HTR-8/SVneo (cell line): ENCODE measurements at regions not wholly inside any gene's neighbourhood (a gene's known extent, or its start where the extent isn't known, plus 50 kb on each side); places are given as distances from the start of the nearest gene placed in this dataset.

ENCODE experiments used
- DNase-seq: peaks from one replicate; pipeline ENCODE4 v3.0.0; 2011; ENCODE audit warnings: low spot score, mixed read lengths; ENCODE audit not compliant: insufficient read length
- FAIRE-seq: peaks from 2 replicates; lab custom pipeline; 2011; peaks lifted over from hg19 to GRCh38; lab: Jason Lieb, UNC

DNA sequence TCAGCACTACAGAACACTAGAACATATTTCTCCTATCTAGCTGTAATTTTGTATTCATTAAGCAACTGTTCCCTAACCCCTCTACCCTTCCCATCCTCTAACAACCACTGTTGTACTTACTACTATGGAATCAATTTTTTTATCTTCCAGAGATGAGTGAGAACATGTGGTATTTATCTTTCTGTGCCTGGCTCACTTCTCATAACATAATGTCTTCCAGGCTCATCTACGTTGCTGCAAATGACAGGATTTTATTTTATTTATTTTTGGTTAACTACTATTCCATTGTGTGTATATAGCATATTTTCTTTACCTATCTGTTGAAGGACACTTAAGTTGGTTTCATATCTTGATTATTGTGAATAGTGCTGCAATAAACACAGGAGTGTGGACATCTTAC is 200.9 kb upstream of the CHRM2 start:
- DNase-seq (no peak), FAIRE-seq (no peak)

DNA sequence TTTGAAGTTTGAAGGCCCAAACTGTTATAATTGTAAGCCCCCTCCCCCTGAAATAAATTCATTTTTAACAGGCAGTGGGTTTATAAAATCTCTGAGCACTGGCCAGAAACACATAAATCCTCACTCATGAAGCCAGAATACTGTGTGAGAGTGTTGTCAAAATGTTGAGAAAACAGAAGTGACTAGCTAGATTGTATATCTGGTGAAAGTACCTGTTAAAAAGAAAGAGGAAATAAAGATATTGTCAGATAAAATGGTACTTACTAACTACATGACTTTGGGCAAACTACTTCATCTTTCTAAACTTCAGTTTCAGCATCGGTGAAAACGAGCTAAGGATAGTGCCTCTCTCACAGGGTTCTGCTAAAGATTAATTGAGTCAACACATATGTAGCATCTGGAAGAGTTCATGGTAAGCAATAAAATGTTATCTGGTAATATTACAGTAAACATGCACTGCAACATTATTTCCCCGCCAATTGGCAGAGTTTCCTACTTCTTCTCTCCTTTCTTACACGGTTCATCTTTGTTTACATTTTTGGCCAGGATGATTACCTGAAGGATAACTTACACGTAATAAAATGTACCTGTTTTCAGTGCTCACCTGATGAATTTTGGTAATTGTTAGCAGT is 202.5 kb upstream of the CHRM2 start:
- DNase-seq (no peak), FAIRE-seq (no peak)

DNA sequence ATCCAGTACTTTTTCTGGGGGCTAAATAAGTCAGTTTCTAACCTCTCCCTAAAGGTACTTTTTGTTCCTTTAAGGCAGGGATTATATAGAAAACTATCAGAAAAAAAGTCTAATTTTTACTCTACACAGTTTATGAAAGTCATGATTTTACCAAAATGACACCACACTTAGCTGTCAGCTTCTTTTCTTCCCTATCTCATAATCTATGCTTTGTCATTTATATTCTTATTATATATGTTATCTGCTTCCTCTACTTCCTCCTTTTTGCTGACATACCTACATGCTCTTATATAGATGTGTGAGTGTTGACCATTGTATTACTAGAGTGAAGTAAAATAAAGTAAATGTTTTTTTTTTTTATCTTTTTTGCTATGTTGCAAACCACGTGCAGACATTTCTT is 203.9 kb upstream of the CHRM2 start:
- no peak for DNase-seq
- no peak for FAIRE-seq

DNA sequence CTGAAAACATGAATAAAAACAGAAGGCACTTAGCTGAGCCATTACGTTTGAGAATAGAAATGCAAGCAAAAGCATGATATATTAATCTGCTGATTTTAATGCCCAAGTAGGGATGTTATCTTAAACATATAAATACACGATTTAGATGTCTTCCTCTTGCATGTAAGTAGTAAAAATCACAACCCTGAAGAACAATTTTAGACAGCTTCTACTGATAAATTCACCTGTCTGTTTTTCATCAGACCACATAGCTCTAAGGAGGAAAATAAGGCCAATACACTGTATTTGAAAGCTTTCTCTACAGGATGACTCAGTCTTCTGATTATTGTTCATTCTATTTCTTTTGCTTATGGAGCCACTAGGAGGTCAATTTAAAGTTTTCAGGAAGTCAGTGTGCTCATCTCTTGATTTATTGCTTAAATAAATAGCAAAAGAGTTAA is 210.9 kb upstream of the CHRM2 start:
- DNase-seq, result no peak
- no peak for FAIRE-seq

DNA sequence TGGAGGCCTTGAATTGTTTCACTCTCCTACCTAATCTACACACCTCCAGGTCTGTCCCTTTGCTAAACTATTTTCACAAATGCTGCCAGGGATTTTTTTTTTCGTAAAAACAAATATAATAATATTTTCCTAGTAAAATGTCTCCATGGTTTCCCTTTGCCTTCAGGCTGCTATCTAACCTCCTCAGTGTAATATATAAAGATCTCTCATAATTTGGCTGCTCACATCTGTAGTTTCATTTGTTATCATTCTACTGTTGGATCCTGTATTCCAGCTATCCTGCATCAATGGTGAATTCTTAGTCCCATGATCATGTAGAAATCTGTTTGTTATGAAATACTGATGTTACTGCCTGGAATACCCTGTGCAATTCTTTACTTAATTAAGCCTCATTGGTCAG is 211.9 kb upstream of the CHRM2 start:
- FAIRE-seq (no peak), DNase-seq (no peak)

DNA sequence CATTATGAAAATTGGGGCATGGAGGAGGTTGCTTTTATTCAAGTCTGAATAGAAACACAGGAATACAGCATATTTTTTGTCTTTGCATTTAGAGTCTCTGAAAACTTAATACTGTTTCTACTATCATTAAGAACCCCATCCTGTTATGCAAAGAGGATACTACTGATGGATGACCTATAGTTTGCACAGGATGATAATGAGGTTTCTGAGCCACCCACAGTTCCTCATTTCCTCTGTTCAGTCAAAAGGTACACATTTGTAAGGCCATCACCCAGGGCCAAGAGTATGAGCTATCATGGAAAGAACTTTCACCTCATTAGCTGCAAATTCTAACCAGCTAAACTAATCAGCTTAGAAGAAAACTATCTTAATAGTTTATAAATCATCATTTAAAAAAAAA is 213.0 kb upstream of the CHRM2 start:
- DNase-seq (no peak), FAIRE-seq (no peak)

DNA sequence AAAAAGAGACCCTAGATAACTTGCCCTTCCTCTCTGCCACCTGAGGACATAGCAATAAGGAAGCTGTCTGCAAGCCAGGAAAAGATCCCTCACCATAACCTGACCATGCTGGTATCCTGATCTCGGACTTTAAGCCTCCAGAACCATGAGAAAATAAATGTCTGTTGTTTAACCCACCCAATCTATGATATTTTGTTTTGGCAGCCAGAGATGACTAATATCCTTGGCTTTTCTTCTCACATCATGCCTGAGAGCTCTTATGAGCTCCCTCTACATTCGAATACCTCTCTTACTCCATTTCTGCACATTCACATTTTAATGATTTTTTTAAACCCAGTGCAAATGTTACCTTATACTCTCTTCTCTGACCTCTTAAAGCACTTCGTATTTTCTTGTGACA is 214.0 kb upstream of the CHRM2 start:
- no peak for FAIRE-seq
- no peak for DNase-seq

DNA sequence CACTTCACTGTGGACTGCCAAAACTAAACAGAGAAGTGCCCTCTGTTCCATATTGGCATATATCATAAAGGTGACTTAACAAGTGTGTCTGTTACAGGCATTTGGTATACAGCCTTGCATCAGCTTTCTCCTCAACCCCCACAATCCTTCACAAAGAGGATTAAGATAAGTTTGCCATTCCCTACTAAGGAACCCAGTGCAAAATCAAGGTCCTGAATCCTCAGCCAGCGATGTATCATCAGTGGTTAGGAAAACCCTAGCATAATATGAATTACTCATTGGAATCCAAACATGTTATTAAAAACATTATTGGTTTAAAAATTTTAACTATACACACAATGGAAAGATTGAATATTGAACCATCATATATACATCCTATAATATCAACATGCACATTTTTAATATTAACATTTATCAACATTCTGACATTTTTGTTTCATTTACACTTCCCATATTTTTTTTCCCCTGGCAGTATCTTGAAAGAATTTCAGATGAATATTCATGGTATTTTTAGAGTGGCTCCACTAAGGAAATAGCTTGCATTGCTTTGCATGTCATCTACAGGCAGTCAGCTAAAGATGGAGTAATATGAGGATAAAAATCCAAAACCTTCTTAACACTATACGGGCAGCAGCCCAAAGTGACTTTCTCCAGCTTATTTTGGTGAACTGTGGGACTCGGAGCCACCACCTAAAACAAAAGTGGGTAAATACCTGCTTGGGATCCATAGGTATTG is 215.6 kb upstream of the CHRM2 start:
- FAIRE-seq (no peak), DNase-seq (no peak)

DNA sequence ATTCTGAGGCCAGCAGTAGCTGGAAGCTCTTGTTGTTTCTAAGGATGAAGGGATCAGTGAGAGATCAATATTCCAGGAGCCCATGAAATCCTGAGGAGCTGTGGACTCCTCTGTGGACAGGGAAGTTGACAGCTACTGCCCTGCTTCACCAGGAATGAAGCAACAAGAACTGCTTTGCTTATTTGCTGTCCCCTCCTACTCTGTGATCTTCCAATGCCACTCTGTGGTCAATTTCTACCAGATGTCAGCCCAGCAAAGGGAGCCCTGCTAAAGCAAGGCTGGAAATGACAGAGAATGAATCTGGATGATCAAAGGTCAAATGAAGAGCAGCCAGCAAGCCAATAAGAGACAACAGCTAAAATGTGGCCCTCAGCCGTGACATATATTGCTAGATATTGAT is 227.5 kb upstream of the CHRM2 start:
- DNase-seq (no peak), FAIRE-seq (no peak)

DNA sequence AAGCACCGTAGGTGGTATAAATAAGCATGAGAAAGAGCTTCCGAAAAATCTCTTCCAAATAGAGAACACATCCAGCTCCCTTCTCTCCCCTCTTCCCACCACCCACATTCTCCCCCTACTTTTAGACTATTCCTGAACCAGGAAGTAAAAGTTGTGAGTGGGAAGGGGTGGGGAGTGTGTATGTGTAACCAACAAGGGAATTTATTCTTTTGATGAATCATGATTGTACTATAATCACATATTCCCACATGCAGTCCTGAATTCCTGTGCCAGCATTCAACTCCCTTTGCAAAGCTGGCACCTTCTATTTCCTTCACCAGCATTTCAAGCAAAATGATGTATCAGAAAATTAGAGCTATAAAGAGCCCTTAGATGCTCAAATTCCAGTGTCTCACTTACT is 230.6 kb upstream of the CHRM2 start:
- no peak for FAIRE-seq
- no peak for DNase-seq

DNA sequence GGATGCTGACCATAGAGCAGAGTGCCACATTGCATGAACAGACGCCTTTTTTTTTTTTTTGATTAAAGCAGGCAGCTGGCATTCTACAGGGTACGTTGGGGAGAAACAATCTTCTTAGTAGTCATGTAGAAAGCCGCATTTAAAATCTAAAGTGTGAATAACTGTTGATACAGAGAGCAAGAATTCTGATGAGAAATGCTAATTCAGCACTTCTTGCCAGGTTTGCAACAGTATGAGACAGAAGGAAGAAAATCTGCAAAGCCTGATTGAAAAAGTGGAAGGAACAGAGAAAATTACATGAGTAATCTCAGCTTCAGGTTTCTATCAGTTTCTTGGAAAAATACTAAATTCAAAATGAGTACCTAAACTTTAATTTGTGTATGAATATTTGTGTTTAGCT is 232.7 kb upstream of the CHRM2 start:
- FAIRE-seq, result no peak
- no peak for DNase-seq

DNA sequence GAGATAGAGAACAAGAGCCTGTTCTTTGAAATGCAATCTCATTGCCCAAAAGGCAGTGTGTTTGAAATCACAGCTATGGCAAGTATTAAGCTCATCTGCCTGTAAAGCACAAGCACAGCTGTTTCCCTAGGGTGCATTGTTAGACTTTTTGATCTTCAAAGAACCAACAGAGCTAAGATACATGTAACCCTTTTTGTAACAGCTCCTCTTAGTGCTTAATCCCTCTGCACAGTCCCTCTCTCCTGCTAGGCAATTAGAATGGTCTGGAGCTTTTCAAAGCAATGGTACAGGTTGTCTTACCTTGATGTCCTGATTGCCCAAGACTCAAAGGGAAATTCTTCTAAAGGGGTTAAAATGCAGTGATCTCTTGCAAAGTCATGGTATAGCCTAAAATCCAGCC is 249.6 kb upstream of the CHRM2 start:
- DNase-seq, result no peak
- no peak for FAIRE-seq

DNA sequence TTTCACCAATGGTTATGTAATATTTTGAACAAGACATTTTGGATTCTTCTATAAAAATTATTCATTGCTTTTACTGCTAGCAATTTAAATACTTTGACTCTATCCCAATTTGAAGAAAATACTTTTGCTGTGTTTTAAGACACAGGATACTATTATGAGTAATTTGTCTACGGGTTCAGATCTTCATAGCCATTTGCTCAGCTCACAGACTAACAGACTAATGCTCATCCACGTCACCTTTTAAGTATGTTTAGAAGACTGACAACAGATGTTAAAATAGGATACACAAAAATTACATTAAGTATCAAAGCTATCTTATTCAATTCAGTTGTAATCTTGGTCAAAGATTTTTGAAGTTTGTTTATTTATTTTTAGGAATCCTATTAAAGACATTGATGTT is 251.3 kb upstream of the CHRM2 start:
- FAIRE-seq (no peak), DNase-seq (no peak)

DNA sequence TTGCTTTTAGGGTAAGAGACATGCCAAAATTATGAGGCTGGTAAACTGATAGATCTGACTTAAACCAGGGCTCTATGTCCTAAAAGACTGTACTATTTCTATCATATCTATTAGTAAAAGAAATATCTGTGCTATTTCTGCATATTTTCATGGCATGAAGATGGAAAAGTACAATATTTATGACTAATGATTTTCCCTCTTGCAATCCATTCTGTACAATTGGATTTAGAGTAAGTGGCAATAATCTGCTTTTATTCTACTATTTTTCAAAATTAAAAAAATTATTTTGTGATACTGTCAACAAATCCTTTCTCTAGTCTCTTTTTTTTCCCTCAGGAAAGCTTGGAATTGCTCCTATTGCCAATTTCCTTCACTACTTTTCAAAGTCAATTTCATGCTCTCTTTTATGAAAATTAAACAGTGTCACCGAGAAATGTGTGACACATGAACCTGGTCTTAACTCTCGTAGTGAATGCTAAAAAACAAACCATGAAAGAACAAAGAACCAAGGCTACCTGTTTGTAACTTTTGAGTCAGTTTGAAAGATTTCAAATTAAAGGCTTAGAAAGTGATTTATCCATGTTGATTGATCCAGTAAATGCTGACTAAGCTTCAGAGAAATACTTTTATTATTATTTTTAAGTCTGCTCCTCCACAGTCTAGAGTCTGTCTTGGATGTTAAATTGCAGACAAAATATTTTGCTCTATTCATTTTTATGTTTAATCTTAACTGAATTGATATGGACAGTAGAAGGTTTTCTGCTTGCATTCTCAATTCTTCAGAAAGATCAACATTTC is 262.7 kb upstream of the CHRM2 start:
- DNase-seq (no peak), FAIRE-seq (no peak)

DNA sequence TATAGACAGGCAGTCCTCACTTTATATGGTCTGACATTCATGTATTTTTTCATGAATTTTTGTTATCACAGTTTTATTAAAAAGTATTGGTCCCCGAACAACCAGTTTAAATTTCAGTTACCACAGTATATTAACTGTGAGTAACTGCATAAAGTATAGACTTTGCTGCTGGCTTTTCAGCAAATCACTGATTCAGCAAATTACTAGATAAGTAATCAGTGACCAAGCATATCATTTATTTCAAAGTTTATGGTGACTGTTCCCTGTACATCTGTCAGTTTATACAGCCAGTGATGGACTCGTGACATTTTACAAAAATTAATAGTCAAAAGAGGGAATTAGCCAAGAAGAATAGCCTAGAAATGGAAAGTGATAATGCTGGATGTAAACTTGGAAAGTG is 266.7 kb upstream of the CHRM2 start:
- FAIRE-seq (no peak), DNase-seq (no peak)

DNA sequence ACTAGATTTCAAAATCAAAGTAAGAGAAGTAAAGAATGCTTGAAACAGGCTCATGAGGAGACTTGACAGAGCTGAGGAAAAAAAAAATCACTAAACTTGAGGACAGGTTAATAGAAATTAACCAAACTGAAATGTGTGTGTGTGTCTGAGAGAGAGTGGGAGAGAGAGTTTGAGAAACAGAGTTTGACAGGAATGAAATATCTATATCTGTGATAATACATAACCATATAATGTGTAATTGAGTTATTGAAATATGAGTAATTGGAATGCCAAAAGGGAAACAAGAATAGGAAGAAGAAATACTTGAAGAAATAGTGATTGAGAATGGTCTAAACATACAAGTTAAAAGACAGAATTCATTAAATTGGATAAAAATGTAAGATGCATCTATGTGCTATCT is 268.0 kb upstream of the CHRM2 start:
- FAIRE-seq (no peak), DNase-seq (no peak)

DNA sequence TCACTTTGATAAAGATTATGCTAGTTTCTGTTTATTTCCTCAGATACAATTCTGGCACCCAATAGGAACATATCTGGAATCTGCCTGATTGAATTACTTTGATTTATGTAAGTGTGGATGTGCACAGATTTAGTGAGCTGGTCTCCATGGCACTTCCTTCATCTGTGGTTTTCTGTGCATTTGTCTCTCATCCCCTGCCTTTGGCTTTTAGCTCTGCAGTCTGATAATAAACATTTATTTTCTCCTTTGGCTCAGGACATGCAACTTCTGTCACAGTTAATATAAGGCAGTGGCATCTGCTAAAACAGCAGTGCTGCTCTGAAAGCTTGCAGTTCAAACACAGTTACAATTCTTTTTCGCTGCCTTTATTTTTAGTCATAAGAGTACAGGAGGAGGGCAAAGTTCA is 273.7 kb upstream of the CHRM2 start:
- DNase-seq (no peak), FAIRE-seq (no peak)

DNA sequence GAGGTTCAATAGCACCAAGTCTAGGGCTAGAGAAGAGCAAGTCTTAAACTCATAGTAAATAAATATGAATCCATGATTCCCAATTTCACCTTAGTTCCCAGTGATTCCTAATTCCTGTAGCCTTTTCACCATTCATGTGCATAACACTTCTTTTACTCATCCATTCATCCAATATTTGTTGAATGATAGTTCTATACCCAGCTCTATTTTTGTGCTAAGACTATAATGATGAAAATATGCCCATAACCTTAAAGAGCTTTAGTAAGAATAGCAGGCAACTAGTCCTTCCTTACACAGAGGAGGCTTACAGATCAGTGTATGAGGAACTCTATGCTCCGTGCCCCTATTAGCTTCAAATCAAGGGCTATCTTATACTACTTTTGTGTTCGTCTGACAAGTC is 280.2 kb upstream of the CHRM2 start:
- no peak for FAIRE-seq
- no peak for DNase-seq

DNA sequence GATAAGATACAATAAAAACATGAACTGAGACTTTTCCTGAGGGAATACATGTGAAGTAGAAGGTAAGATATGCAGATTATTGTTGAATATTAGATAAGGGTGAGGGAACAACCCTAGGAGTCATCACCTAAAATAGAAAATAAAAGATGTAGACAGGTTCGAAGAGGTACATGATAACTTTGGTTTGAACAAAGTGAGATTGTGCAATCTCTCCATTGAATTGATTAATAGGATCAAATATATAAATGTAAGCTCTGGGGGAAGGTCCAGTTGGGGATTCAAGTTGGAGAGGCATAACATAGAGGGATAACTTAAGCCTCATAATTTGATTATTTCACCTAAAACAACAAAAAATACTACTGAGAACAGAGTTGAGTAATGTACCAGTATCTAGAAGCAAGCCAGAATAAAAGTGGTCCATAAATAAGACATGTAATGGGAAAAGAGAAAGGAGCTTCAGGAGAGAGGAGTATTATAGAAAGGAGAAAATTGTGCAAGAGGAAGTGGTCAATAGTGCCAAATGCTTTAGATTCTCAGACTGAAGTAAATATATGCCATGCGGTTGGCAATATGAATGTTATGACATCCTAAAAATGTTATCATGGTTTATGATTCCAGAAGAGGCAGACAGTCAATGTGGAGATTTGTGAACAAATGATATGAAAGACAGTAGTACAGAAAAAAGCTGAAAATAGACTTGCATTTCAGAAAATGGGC is 282.3 kb upstream of the CHRM2 start:
- no peak for DNase-seq

DNA sequence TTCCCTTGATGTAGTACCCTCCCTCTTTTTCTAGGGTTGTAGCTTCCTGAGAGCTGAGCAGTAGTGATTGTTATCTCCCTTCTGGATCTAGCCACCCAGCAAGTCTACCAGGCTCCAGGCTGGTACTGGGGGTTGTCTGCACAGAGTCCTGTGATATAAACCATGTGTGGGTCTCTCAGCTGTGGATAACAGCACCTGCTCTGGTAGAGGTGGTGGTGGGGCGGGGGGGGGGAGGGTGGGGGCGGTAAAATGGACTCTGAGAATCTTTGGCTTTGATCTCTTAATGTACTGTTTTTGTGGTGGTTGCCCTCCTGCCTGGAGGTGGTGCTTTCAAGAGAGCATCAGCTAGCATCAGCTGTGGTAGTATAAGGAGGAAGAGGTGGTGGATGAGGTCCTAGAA is 302.0 kb upstream of the CHRM2 start:
- FAIRE-seq (no peak), DNase-seq (no peak)

More for the DNA sequence above, 282.3 kb upstream of the CHRM2 start:
- FAIRE-seq, result no peak

DNA sequence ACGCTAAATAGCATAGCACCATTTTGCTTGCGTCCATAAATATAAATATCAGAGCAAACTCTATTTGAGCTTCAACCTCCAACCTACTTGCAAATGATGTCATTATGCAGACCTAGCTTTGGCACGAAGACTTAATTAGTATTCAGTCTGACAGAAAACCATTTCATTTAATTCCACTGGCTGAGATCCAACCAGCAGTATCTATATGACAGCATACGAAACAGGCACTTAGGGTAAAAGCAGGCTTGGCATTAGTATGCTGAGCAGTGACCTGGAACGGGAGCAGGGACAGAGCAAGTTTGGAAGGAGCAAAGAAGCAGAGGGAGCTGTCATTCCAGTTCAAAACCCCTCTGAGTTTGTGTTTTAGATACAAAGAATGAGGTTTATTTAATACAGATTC is 312.5 kb upstream of the CHRM2 start:
- DNase-seq, result no peak

More for the DNA sequence above, 312.5 kb upstream of the CHRM2 start:
- FAIRE-seq, result no peak
